CD14-positive monocyte (primary cell): ENCODE measurements at regions not wholly inside any gene's neighbourhood (a gene's known extent, or its start where the extent isn't known, plus 50 kb on each side); places are given as distances from the start of the nearest gene placed in this dataset.
A peak's percentile ranks its signal among the peaks of the same experiment; 100 is the strongest.

Source experiments
- DNase-seq, 3 donors: peaks; one replicate each; pipeline ENCODE4 v3.0.0-alpha.2; 2011 to 2022
- H2AFZ ChIP-seq: 2 replicates; pipeline ENCODE4 v1.6.0; 2012; ENCODE audit warnings: mild to moderate bottlenecking, low read depth, low read length, inconsistent platforms; ENCODE audit not compliant: insufficient read depth, poor library complexity, severe bottlenecking
- H3K27ac ChIP-seq, 2 donors: 1 replicate in 1 of 2; 2 replicates in 1 of 2; pipeline ENCODE4 v1.5.1; 2012 to 2013; ENCODE audit warnings: low read length in 2 of 2, control low read depth in 1 of 2, inconsistent platforms in 1 of 2, low read depth in 1 of 2, mild to moderate bottlenecking in 1 of 2
- H3K27me3 ChIP-seq, 2 donors: one replicate each; pipeline versions ENCODE4 v1.6.0 to v1.6.1; 2011 to 2013; ENCODE audit warnings: low read length in 2 of 2; ENCODE audit not compliant: control insufficient read depth in 2 of 2, insufficient read depth in 2 of 2
- H3K36me3 ChIP-seq, 2 donors: replicated peaks in 1 of 2; 1 replicate in 1 of 2; 2 replicates in 1 of 2; pipeline versions ENCODE4 v1.5.1 to v1.6.1; 2012 to 2013; ENCODE audit warnings: low read length in 2 of 2, control low read depth in 1 of 2, inconsistent platforms in 1 of 2, mild to moderate bottlenecking in 1 of 2; ENCODE audit not compliant: insufficient read depth in 2 of 2, control insufficient read depth in 1 of 2
- H3K4me1 ChIP-seq, 2 donors: 1 replicate in 1 of 2; 2 replicates in 1 of 2; pipeline versions ENCODE4 v1.5.1 to v1.6.1; 2012 to 2013; ENCODE audit warnings: low read length in 2 of 2, control low read depth in 1 of 2, inconsistent platforms in 1 of 2, mild to moderate bottlenecking in 1 of 2, moderate library complexity in 1 of 2; ENCODE audit not compliant: insufficient read depth in 2 of 2, control insufficient read depth in 1 of 2
- H3K4me2 ChIP-seq: replicated peaks from 2 replicates; pipeline ENCODE3; 2012; ENCODE audit warnings: low read length, moderate library complexity, mild to moderate bottlenecking; ENCODE audit not compliant: poor library complexity, severe bottlenecking; ENCODE audit errors: extremely low read depth
- H3K4me3 ChIP-seq, 3 experiments: fragments of 200-600 bp in 1 of 3; sonication (generic) in 1 of 3; replicated peaks in 1 of 3; 1 replicate in 2 of 3; 2 replicates in 1 of 3; pipeline ENCODE4 v1.5.1; 2011 to 2013; ENCODE audit warnings: low read length in 3 of 3, mild to moderate bottlenecking in 3 of 3, control low read depth in 2 of 3, low read depth in 2 of 3, inconsistent platforms in 1 of 3, moderate library complexity in 1 of 3
- H3K79me2 ChIP-seq: 2 replicates; pipeline ENCODE4 v1.6.0; 2012; ENCODE audit warnings: mild to moderate bottlenecking, control low read depth, inconsistent platforms, low read length, moderate library complexity; ENCODE audit not compliant: insufficient read depth
- H3K9ac ChIP-seq: 2 replicates; pipeline ENCODE4 v1.6.0; 2017; ENCODE audit warnings: low read length, mild to moderate bottlenecking; ENCODE audit not compliant: insufficient read depth, poor library complexity, severe bottlenecking
- H3K9me3 ChIP-seq, 2 donors: replicated peaks in 1 of 2; 1 replicate in 1 of 2; 2 replicates in 1 of 2; pipeline versions ENCODE4 v1.5.1 to v1.6.1; 2012 to 2013; ENCODE audit warnings: low read length in 2 of 2, control low read depth in 1 of 2; ENCODE audit not compliant: control insufficient read depth in 1 of 2, insufficient read depth in 1 of 2
- H4K20me1 ChIP-seq: 2 replicates; pipeline ENCODE4 v1.6.0; 2012; ENCODE audit warnings: mild to moderate bottlenecking, low read length, control low read depth, moderate library complexity; ENCODE audit not compliant: insufficient read depth
- H3K27ac Mint-ChIP-seq, 7 donors: one replicate each; pipeline ENCODE4 v1.8.0; 2020; ENCODE audit warnings: mild to moderate bottlenecking in 7 of 7, mixed read lengths in 7 of 7, moderate library complexity in 6 of 7, inconsistent platforms in 2 of 7
- H3K27me3 Mint-ChIP-seq, 3 donors: one replicate each; pipeline ENCODE4 v1.8.0; 2021 to 2022; ENCODE audit warnings: low read depth in 3 of 3, mild to moderate bottlenecking in 3 of 3, mixed read lengths in 3 of 3, moderate library complexity in 3 of 3, inconsistent platforms in 1 of 3
- H3K36me3 Mint-ChIP-seq, 2 donors: one replicate each; pipeline ENCODE4 v1.8.0; 2020; ENCODE audit warnings: mixed read lengths in 2 of 2, inconsistent platforms in 1 of 2, mild to moderate bottlenecking in 1 of 2
- H3K4me1 Mint-ChIP-seq: one replicate; pipeline ENCODE4 v1.8.0; 2020; ENCODE audit warnings: mild to moderate bottlenecking, mixed read lengths
- H3K4me3 Mint-ChIP-seq, 2 donors: one replicate each; pipeline ENCODE4 v1.8.0; 2020; ENCODE audit warnings: mild to moderate bottlenecking in 2 of 2, mixed read lengths in 2 of 2, moderate library complexity in 1 of 2
- H3K9me3 Mint-ChIP-seq, 7 donors: one replicate each; pipeline ENCODE4 v1.8.0; 2020 to 2022; ENCODE audit warnings: mixed read lengths in 7 of 7, mild to moderate bottlenecking in 6 of 7, moderate library complexity in 6 of 7, inconsistent platforms in 2 of 7
- WGBS: methylation state at CpG from one replicate; pipeline ENCODE4 v1.1.5; 2013; ENCODE audit warnings: missing lambda C conversion rate; ENCODE audit not compliant: insufficient coverage; 5-methylcytosine and 5-hydroxymethylcytosine counted together
- intact Hi-C, 2 donors: fragments of 100-400 bp; cut with micrococcal nuclease; formaldehyde crosslinking; loops; one replicate each; pipeline versions ENCODE4 v1.15.0 to v1.15.1; 2023
- TF ChIP-seq, protein P1 (sequence below): fragments of 200-600 bp; IDR thresholded peaks from one replicate; pipeline ENCODE4 v1.8.0; 2022; ENCODE audit warnings: antibody characterized with exemption, mild to moderate bottlenecking

DNA sequence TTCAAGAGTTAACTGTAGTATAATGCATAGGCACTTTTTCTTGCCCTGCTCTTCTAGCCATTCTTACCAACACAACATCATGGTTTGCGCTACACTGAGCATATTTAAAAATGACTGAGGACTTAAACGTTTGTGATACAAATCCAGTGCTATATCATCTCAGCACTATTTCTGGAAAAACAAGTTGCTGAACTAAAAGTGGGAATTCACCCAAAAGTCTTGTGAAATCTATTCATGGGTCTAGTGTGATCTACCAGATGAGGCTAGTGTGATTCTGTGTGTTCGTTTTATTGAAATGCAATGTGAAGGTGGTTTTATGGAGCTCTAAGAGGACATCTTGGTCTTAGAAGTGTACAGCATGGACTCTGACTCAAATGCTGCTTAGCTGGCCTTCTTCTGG, 584.6 kb upstream of the POM121L12 start:
- H3K27ac Mint-ChIP-seq: no peak overlapping the region
- Histone ChIP-seq H3K79me2 (no peaks in the 10 kb centered on the region), H3K36me3 (no peaks in the 10 kb centered on the region), H3K4me3 (no peak overlapping the region), H3K4me2 (no peak overlapping the region), H3K27ac (no peak overlapping the region), H3K4me1 (no peaks in the 10 kb centered on the region), H3K9me3 (peaks cover 11 to 14% of the 10 kb centered on the region in 2 donors), H2AFZ (no peak overlapping the region), H3K9ac (no peak overlapping the region), H3K27me3 (no peaks in the 10 kb centered on the region), H4K20me1 (no peaks in the 10 kb centered on the region)
- H3K27me3 Mint-ChIP-seq: no peaks in the 10 kb centered on the region
- no peak for DNase-seq
- H3K4me3 Mint-ChIP-seq: no peak overlapping the region
- no peaks in the 10 kb centered on the region for H3K36me3 Mint-ChIP-seq
- peaks cover 9 to 17% (median 12%) of the 10 kb centered on the region in 7 donors for H3K9me3 Mint-ChIP-seq
- intact Hi-C loops: no loop called here
- TF ChIP-seq, protein P1, sequence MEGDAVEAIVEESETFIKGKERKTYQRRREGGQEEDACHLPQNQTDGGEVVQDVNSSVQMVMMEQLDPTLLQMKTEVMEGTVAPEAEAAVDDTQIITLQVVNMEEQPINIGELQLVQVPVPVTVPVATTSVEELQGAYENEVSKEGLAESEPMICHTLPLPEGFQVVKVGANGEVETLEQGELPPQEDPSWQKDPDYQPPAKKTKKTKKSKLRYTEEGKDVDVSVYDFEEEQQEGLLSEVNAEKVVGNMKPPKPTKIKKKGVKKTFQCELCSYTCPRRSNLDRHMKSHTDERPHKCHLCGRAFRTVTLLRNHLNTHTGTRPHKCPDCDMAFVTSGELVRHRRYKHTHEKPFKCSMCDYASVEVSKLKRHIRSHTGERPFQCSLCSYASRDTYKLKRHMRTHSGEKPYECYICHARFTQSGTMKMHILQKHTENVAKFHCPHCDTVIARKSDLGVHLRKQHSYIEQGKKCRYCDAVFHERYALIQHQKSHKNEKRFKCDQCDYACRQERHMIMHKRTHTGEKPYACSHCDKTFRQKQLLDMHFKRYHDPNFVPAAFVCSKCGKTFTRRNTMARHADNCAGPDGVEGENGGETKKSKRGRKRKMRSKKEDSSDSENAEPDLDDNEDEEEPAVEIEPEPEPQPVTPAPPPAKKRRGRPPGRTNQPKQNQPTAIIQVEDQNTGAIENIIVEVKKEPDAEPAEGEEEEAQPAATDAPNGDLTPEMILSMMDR: no peak
- 64% methylated on average over 1 of the region's 3 CpGs for WGBS
- H3K4me1 Mint-ChIP-seq: no peaks in the 10 kb centered on the region

GRCh38 chr7:52447581-52448180, 587.8 kb upstream of the POM121L12 start:
- no peak overlapping the region for H3K4me2 ChIP-seq
- H3K4me1 Mint-ChIP-seq: no peaks in the 10 kb centered on the region
- no peak for DNase-seq
- H3K27me3 Mint-ChIP-seq: peaks cover 0 to 2% (median 0%) of the 10 kb centered on the region in 3 donors
- no peaks in the 10 kb centered on the region for H3K36me3 Mint-ChIP-seq
- H3K9ac ChIP-seq: no peak overlapping the region
- H3K9me3 ChIP-seq: peaks cover 4 to 12% of the 10 kb centered on the region in 2 donors
- no peak overlapping the region for H2AFZ ChIP-seq
- TF ChIP-seq, protein P1: no peak
- no peaks in the 10 kb centered on the region for H3K4me1 ChIP-seq
- H3K4me3 ChIP-seq: no peak overlapping the region
- no peaks in the 10 kb centered on the region for H3K36me3 ChIP-seq
- H3K4me3 Mint-ChIP-seq: no peak overlapping the region
- H3K27me3 ChIP-seq: no peaks in the 10 kb centered on the region
- H4K20me1 ChIP-seq: no peaks in the 10 kb centered on the region
- intact Hi-C loops: no loop called here
- H3K79me2 ChIP-seq: no peaks in the 10 kb centered on the region
- WGBS: 80% methylated on average over 1 of the region's 3 CpGs
- H3K27ac ChIP-seq: no peak overlapping the region
- H3K9me3 Mint-ChIP-seq: peaks cover 0 to 13% (median 6%) of the 10 kb centered on the region in 7 donors
- peak overlapping the region in 1 of 7 donors; percentile 32 for H3K27ac Mint-ChIP-seq
